Parathyroid adenoma (tissue), 2 donors: ENCODE measurements at regions not wholly inside any gene's neighbourhood (a gene's known extent, or its start where the extent isn't known, plus 50 kb on each side); places are given as distances from the start of the nearest gene placed in this dataset.

Source experiments
- H2AFZ ChIP-seq: fragments of 300-600 bp; sonication (generic); one replicate; pipeline ENCODE4 v1.7.0; 2017; ENCODE audit warnings: antibody characterized with exemption, mild to moderate bottlenecking
- H3K27ac ChIP-seq: fragments of 300-600 bp; sonication (generic); one replicate; pipeline ENCODE4 v1.7.0; 2017
- H3K27me3 ChIP-seq: fragments of 300-600 bp; sonication (generic); one replicate; pipeline ENCODE4 v1.7.0; 2017; ENCODE audit warnings: low read length; ENCODE audit not compliant: control insufficient read depth, insufficient read depth
- H3K36me3 ChIP-seq: fragments of 300-600 bp; sonication (generic); one replicate; pipeline ENCODE4 v1.7.0; 2017; ENCODE audit warnings: low read length; ENCODE audit not compliant: control insufficient read depth, insufficient read depth
- H3K4me1 ChIP-seq: fragments of 300-600 bp; sonication (generic); one replicate; pipeline ENCODE4 v1.7.0; 2017; ENCODE audit warnings: control low read depth
- H3K4me2 ChIP-seq: fragments of 300-600 bp; sonication (generic); one replicate; pipeline ENCODE4 v1.7.0; 2017; ENCODE audit warnings: low read length
- H3K4me3 ChIP-seq: fragments of 300-600 bp; sonication (generic); one replicate; pipeline ENCODE4 v1.7.0; 2017; ENCODE audit warnings: low read depth, low read length
- H3K79me2 ChIP-seq: fragments of 300-600 bp; sonication (generic); one replicate; pipeline ENCODE4 v1.7.0; 2017; ENCODE audit warnings: control low read depth
- H3K9ac ChIP-seq: fragments of 300-600 bp; sonication (generic); one replicate; pipeline ENCODE4 v1.7.0; 2017; ENCODE audit warnings: mild to moderate bottlenecking
- H3K9me3 ChIP-seq: fragments of 300-600 bp; sonication (generic); one replicate; pipeline ENCODE4 v1.7.0; 2017; ENCODE audit warnings: low read length; ENCODE audit not compliant: control insufficient read depth
- CTCF ChIP-seq: fragments of 300-600 bp; sonication (generic); IDR thresholded peaks from one replicate; pipeline ENCODE4 v1.7.0; 2017; ENCODE audit warnings: antibody characterized with exemption, mild to moderate bottlenecking
- donor health status: primary hyperparathyroidism.

GRCh38 chr15:72865486-72865885, 81.9 kb upstream of the ADPGK start:
- Histone ChIP-seq H3K27me3 (no peaks in the 10 kb centered on the region), H2AFZ (no peak overlapping the region), H3K4me2 (no peak overlapping the region), H3K9me3 (no peaks in the 10 kb centered on the region), H3K4me1 (no peaks in the 10 kb centered on the region), H3K79me2 (no peaks in the 10 kb centered on the region), H3K36me3 (no peaks in the 10 kb centered on the region), H3K27ac (no peak overlapping the region), H3K9ac (no peak overlapping the region), H3K4me3 (no peak overlapping the region)
- no peak for TF ChIP-seq CTCF

GRCh38 chr15:72864681-72865080, 81.1 kb upstream of the ADPGK start:
- Histone ChIP-seq H3K27me3 (no peaks in the 10 kb centered on the region), H2AFZ (no peak overlapping the region), H3K4me2 (no peak overlapping the region), H3K9ac (no peak overlapping the region), H3K4me1 (no peaks in the 10 kb centered on the region), H3K36me3 (no peaks in the 10 kb centered on the region), H3K9me3 (no peaks in the 10 kb centered on the region), H3K4me3 (no peak overlapping the region), H3K79me2 (no peaks in the 10 kb centered on the region), H3K27ac (no peak overlapping the region)
- no peak for TF ChIP-seq CTCF

GRCh38 chr15:72861354-72861910, 77.9 kb upstream of the ADPGK start:
- no peaks in the 10 kb centered on the region for H3K9me3 ChIP-seq
- no peaks in the 10 kb centered on the region for H3K79me2 ChIP-seq
- no peak overlapping the region for H2AFZ ChIP-seq
- no peaks in the 10 kb centered on the region for H3K36me3 ChIP-seq
- H3K27me3 ChIP-seq, result no peaks in the 10 kb centered on the region
- H3K27ac ChIP-seq, result no peak overlapping the region
- no peak overlapping the region for H3K9ac ChIP-seq
- TF ChIP-seq CTCF, result no peak
- no peak overlapping the region for H3K4me3 ChIP-seq
- H3K4me2 ChIP-seq, result no peak overlapping the region
- H3K4me1 ChIP-seq, result no peaks in the 10 kb centered on the region

- Histone ChIP-seq H3K4me2 (no peak overlapping the region), H3K9me3 (no peaks in the 10 kb centered on the region), H3K36me3 (no peaks in the 10 kb centered on the region), H3K4me3 (no peak overlapping the region), H3K27me3 (no peaks in the 10 kb centered on the region), H3K9ac (no peak overlapping the region), H2AFZ (no peak overlapping the region), H3K27ac (no peak overlapping the region), H3K79me2 (no peaks in the 10 kb centered on the region), H3K4me1 (no peaks in the 10 kb centered on the region)
- TF ChIP-seq CTCF, result no peak
Measured at GRCh38 chr15:72859757-72860145, 76.2 kb upstream of the ADPGK start.

GRCh38 chr15:72859017-72859756, 75.6 kb upstream of the ADPGK start:
- no peaks in the 10 kb centered on the region for H3K79me2 ChIP-seq
- no peak overlapping the region for H3K9ac ChIP-seq
- no peaks in the 10 kb centered on the region for H3K9me3 ChIP-seq
- no peak overlapping the region for H3K4me2 ChIP-seq
- H2AFZ ChIP-seq, result no peak overlapping the region
- no peak overlapping the region for H3K4me3 ChIP-seq
- no peak overlapping the region for H3K27ac ChIP-seq
- TF ChIP-seq CTCF, result no peak
- H3K27me3 ChIP-seq, result no peaks in the 10 kb centered on the region
- no peaks in the 10 kb centered on the region for H3K4me1 ChIP-seq
- H3K36me3 ChIP-seq, result no peaks in the 10 kb centered on the region
